GM23248 (cell line): ENCODE measurements at regions not wholly inside any gene's neighbourhood (a gene's known extent, or its start where the extent isn't known, plus 50 kb on each side); places are given as distances from the start of the nearest gene placed in this dataset.
"Not testable (repeated sequence)": the region's sequence is repeated elsewhere in the genome, so short reads cannot be mapped to it uniquely, and the experiment has no call there.

Source experiments
- EZH2 ChIP-seq: fragments of 200-600 bp; sonication (generic); IDR thresholded peaks from 2 replicates; pipeline ENCODE4 v1.6.1; 2018; ENCODE audit warnings: antibody characterized with exemption, mild to moderate bottlenecking; ENCODE audit not compliant: insufficient read depth, poor library complexity, severe bottlenecking
- EZH2phosphoT487 ChIP-seq: fragments of 200-600 bp; sonication (generic); IDR thresholded peaks from 2 replicates; pipeline ENCODE4 v1.6.1; 2018; ENCODE audit warnings: antibody characterized with exemption, moderate library complexity, mild to moderate bottlenecking, low read depth; ENCODE audit not compliant: insufficient read depth

DNA sequence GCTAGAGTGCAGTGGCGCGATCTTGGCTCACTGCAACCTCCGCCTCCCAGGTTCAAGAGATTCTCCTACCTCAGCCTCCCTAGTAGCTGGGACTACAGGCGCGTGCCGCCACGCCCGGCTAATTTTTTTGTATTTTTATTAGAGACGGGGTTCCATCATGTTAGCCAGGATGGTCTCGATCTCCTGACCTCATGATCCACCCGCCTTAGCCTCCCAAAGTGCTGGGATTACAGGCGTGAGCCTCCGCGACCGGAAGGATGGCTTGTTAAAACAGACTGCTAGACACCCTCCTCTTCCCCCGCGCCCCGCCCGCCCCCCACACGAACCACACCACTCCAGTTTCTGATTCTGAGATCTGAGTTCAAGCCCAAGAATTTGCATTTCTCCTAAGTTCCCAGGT, 71.2 kb upstream of the ZNF184 start:
- not testable (repeated sequence) for TF ChIP-seq EZH2, EZH2phosphoT487
